Trophoblast cell (in vitro differentiated cells and primary cell): ENCODE measurements at regions not wholly inside any gene's neighbourhood (a gene's known extent, or its start where the extent isn't known, plus 50 kb on each side); places are given as distances from the start of the nearest gene placed in this dataset.

ENCODE experiments used
- DNase-seq, 2 donors: peaks; one replicate each; pipeline ENCODE4 v3.0.0-alpha.2; 2016
- H2AFZ ChIP-seq: 2 replicates; pipeline ENCODE4 v1.6.1; 2013; ENCODE audit warnings: low read length, moderate library complexity, mild to moderate bottlenecking; ENCODE audit not compliant: insufficient read depth, poor library complexity
- H2AK5ac ChIP-seq: 2 replicates; pipeline ENCODE4 v1.6.1; 2013; ENCODE audit warnings: mild to moderate bottlenecking, low read length
- H2BK120ac ChIP-seq: 2 replicates; pipeline ENCODE4 v1.6.1; 2013; ENCODE audit warnings: low read length, mild to moderate bottlenecking, moderate library complexity; ENCODE audit not compliant: insufficient read depth, poor library complexity
- H2BK12ac ChIP-seq: 2 replicates; pipeline ENCODE4 v1.6.1; 2013; ENCODE audit warnings: mild to moderate bottlenecking, low read length, moderate library complexity
- H2BK5ac ChIP-seq: 2 replicates; pipeline ENCODE4 v1.6.1; 2013; ENCODE audit warnings: low read length, low read depth, moderate library complexity, mild to moderate bottlenecking; ENCODE audit not compliant: poor library complexity
- H3K14ac ChIP-seq: 2 replicates; pipeline ENCODE4 v1.6.1; 2013; ENCODE audit warnings: mild to moderate bottlenecking, low read length
- H3K18ac ChIP-seq: 2 replicates; pipeline ENCODE4 v1.6.1; 2013; ENCODE audit warnings: mild to moderate bottlenecking, low read length
- H3K23ac ChIP-seq: 2 replicates; pipeline ENCODE4 v1.6.1; 2013; ENCODE audit warnings: low read length
- H3K27ac ChIP-seq: 2 replicates; pipeline ENCODE4 v1.5.1; 2013; ENCODE audit warnings: low read depth, mild to moderate bottlenecking, inconsistent platforms, low read length, moderate library complexity
- H3K27me3 ChIP-seq: 2 replicates; pipeline ENCODE4 v1.6.1; 2013; ENCODE audit warnings: inconsistent platforms, mild to moderate bottlenecking, low read length, moderate library complexity; ENCODE audit not compliant: insufficient read depth
- H3K36me3 ChIP-seq, 2 experiments: 1 replicate in 1 of 2; 2 replicates in 1 of 2; pipeline ENCODE4 v1.6.1; 2013; ENCODE audit warnings: low read length in 2 of 2, mild to moderate bottlenecking in 2 of 2, moderate library complexity in 1 of 2; ENCODE audit not compliant: insufficient read depth in 2 of 2, control insufficient read depth in 1 of 2
- H3K4ac ChIP-seq: 2 replicates; pipeline ENCODE4 v1.6.1; 2013; ENCODE audit warnings: low read depth, mild to moderate bottlenecking, low read length, moderate library complexity
- H3K4me1 ChIP-seq, 2 experiments: 1 replicate in 1 of 2; 2 replicates in 1 of 2; pipeline ENCODE4 v1.6.1; 2013; ENCODE audit warnings: low read length in 2 of 2, mild to moderate bottlenecking in 2 of 2, moderate library complexity in 1 of 2; ENCODE audit not compliant: insufficient read depth in 2 of 2, control insufficient read depth in 1 of 2
- H3K4me2 ChIP-seq: 2 replicates; pipeline ENCODE4 v1.6.1; 2013; ENCODE audit warnings: inconsistent platforms, mild to moderate bottlenecking, low read length, moderate library complexity
- H3K4me3 ChIP-seq: 2 replicates; pipeline ENCODE4 v1.5.1; 2013; ENCODE audit warnings: mild to moderate bottlenecking, low read depth, low read length, inconsistent platforms
- H3K79me1 ChIP-seq: one replicate; pipeline ENCODE4 v1.6.1; 2013; ENCODE audit warnings: low read length
- H3K79me2 ChIP-seq: 2 replicates; pipeline ENCODE4 v1.6.1; 2013; ENCODE audit warnings: low read length, mild to moderate bottlenecking; ENCODE audit not compliant: control insufficient read depth, insufficient read depth, poor library complexity
- H3K9ac ChIP-seq: 2 replicates; pipeline ENCODE4 v1.6.1; 2013; ENCODE audit warnings: mild to moderate bottlenecking, low read length
- H3K9me3 ChIP-seq: 2 replicates; pipeline ENCODE4 v1.6.1; 2013; ENCODE audit warnings: low read depth, mild to moderate bottlenecking, control low read depth, inconsistent platforms, low read length; ENCODE audit not compliant: insufficient read depth
- H4K12ac ChIP-seq: 2 replicates; pipeline ENCODE4 v1.6.1; 2013; ENCODE audit warnings: low read depth, mild to moderate bottlenecking, low read length, moderate library complexity
- H4K8ac ChIP-seq: 2 replicates; pipeline ENCODE4 v1.6.1; 2013; ENCODE audit warnings: low read depth, mild to moderate bottlenecking, low read length, moderate library complexity
- H4K91ac ChIP-seq: one replicate; pipeline ENCODE4 v1.6.1; 2013; ENCODE audit warnings: low read depth, mild to moderate bottlenecking, low read length, moderate library complexity
- WGBS: extraction: QIAGEN DNeasy Blood & Tissue Kit; methylation state at CpG from one replicate; pipeline ENCODE4 v1.1.7; 2013; ENCODE audit warnings: missing lambda C conversion rate; ENCODE audit not compliant: insufficient read length, insufficient coverage; ENCODE audit errors: extremely low coverage; 5-methylcytosine and 5-hydroxymethylcytosine counted together

- no peak overlapping the region for H3K4me2 ChIP-seq
- no peak overlapping the region for H3K9ac ChIP-seq
- H3K14ac ChIP-seq = no peak overlapping the region
- no peak overlapping the region for H4K8ac ChIP-seq
- no peak overlapping the region for H2AK5ac ChIP-seq
- no peak overlapping the region for H4K12ac ChIP-seq
- no peak overlapping the region for H3K27ac ChIP-seq
- H3K23ac ChIP-seq = no peak overlapping the region
- H3K27me3 ChIP-seq = no peaks in the 10 kb centered on the region
- H2BK12ac ChIP-seq = no peak overlapping the region
- DNase-seq = no peak
- no peaks in the 10 kb centered on the region for H3K36me3 ChIP-seq
- H3K4me1 ChIP-seq = no peaks in the 10 kb centered on the region
- H3K4me3 ChIP-seq = no peak overlapping the region
- H3K79me1 ChIP-seq = no peaks in the 10 kb centered on the region
- H2BK120ac ChIP-seq = no peak overlapping the region
- H4K91ac ChIP-seq = no peak overlapping the region
- H3K79me2 ChIP-seq = no peaks in the 10 kb centered on the region
- H2AFZ ChIP-seq = no peak overlapping the region
- H3K9me3 ChIP-seq = peaks cover 3% of the 10 kb centered on the region
- H3K18ac ChIP-seq = no peak overlapping the region
- H2BK5ac ChIP-seq = no peak overlapping the region
- no CpG with 5 or more reads among the region's 6 CpGs for WGBS
- no peak overlapping the region for H3K4ac ChIP-seq
Observed at GRCh38 chr6:165092881-165093595, 216.4 kb downstream of the C6orf118 start.

- Histone ChIP-seq H2AK5ac (no peak overlapping the region), H4K8ac (no peak overlapping the region), H2BK12ac (no peak overlapping the region), H3K36me3 (no peaks in the 10 kb centered on the region), H2AFZ (no peak overlapping the region), H3K18ac (no peak overlapping the region), H3K27me3 (no peaks in the 10 kb centered on the region), H3K4me2 (no peak overlapping the region), H3K79me2 (no peaks in the 10 kb centered on the region), H3K9me3 (peaks cover 2% of the 10 kb centered on the region), H2BK5ac (no peak overlapping the region), H3K4me1 (no peaks in the 10 kb centered on the region), H3K4ac (no peak overlapping the region), H3K4me3 (no peak overlapping the region), H3K14ac (no peak overlapping the region), H2BK120ac (no peak overlapping the region), H4K91ac (no peak overlapping the region), H3K9ac (no peak overlapping the region), H3K27ac (no peak overlapping the region), H3K79me1 (no peaks in the 10 kb centered on the region), H3K23ac (no peak overlapping the region), H4K12ac (no peak overlapping the region)
- no CpG with 5 or more reads among the region's 8 CpGs for whole genome bisulfite sequencing
- DNase-seq = no peak
Observed at GRCh38 chr6:165091121-165091785, 218.2 kb downstream of the C6orf118 start.

GRCh38 chr6:165090242-165090641 lies 219.2 kb downstream of the C6orf118 start:
- H3K14ac ChIP-seq = no peak overlapping the region
- H2AK5ac ChIP-seq = no peak overlapping the region
- H3K4me3 ChIP-seq = no peak overlapping the region
- no peaks in the 10 kb centered on the region for H3K27me3 ChIP-seq
- no peak overlapping the region for H2BK12ac ChIP-seq
- no peaks in the 10 kb centered on the region for H3K79me2 ChIP-seq
- H4K8ac ChIP-seq = no peak overlapping the region
- H3K18ac ChIP-seq = no peak overlapping the region
- H2BK5ac ChIP-seq = no peak overlapping the region
- H3K4me1 ChIP-seq = no peaks in the 10 kb centered on the region
- H2AFZ ChIP-seq = no peak overlapping the region
- H4K12ac ChIP-seq = no peak overlapping the region
- H2BK120ac ChIP-seq = no peak overlapping the region
- no peak for DNase-seq
- no peak overlapping the region for H3K4ac ChIP-seq
- no peak overlapping the region for H3K23ac ChIP-seq
- H3K4me2 ChIP-seq = no peak overlapping the region
- no peaks in the 10 kb centered on the region for H3K79me1 ChIP-seq
- WGBS = no CpG with 5 or more reads among the region's 8 CpGs
- H4K91ac ChIP-seq = no peak overlapping the region
- no peak overlapping the region for H3K27ac ChIP-seq
- no peaks in the 10 kb centered on the region for H3K9me3 ChIP-seq
- no peak overlapping the region for H3K9ac ChIP-seq
- no peaks in the 10 kb centered on the region for H3K36me3 ChIP-seq

GRCh38 chr6:165086814-165087213 lies 222.6 kb downstream of the C6orf118 start:
- H3K27ac ChIP-seq = no peak overlapping the region
- no peak overlapping the region for H3K4ac ChIP-seq
- H4K91ac ChIP-seq = no peak overlapping the region
- H2BK12ac ChIP-seq = no peak overlapping the region
- no peaks in the 10 kb centered on the region for H3K79me2 ChIP-seq
- H2AK5ac ChIP-seq = no peak overlapping the region
- no peak overlapping the region for H2BK5ac ChIP-seq
- H4K8ac ChIP-seq = no peak overlapping the region
- H2AFZ ChIP-seq = no peak overlapping the region
- no peak overlapping the region for H3K23ac ChIP-seq
- H3K9me3 ChIP-seq = no peaks in the 10 kb centered on the region
- no peak overlapping the region for H2BK120ac ChIP-seq
- no peak for DNase-seq
- H3K36me3 ChIP-seq = no peaks in the 10 kb centered on the region
- no peak overlapping the region for H3K18ac ChIP-seq
- H3K14ac ChIP-seq = no peak overlapping the region
- no peaks in the 10 kb centered on the region for H3K4me1 ChIP-seq
- no peaks in the 10 kb centered on the region for H3K79me1 ChIP-seq
- H3K9ac ChIP-seq = no peak overlapping the region
- H3K4me3 ChIP-seq = no peak overlapping the region
- no CpG with 5 or more reads among the region's 3 CpGs for WGBS
- H3K4me2 ChIP-seq = no peak overlapping the region
- no peaks in the 10 kb centered on the region for H3K27me3 ChIP-seq
- H4K12ac ChIP-seq = no peak overlapping the region
